ENCODE measurements at regions not wholly inside any gene's neighbourhood (a gene's known extent, or its start where the extent isn't known, plus 50 kb on each side); places are given as distances from the start of the nearest gene placed in this dataset.

- no peak for DNase-seq (ENCODE audit: low read depth)
Observed at GRCh38 chr13:63209330-63210017, 1793.8 kb upstream of the PCDH20 start.

GRCh38 chr13:63208826-63209225, 1793.2 kb upstream of the PCDH20 start:
- no peak for DNase-seq (ENCODE audit: low read depth)

- DNase-seq (ENCODE audit: low read depth): no peak
Observed at GRCh38 chr13:63206461-63206860, 1790.8 kb upstream of the PCDH20 start.

- DNase-seq (ENCODE audit: low read depth): no peak
Observed at GRCh38 chr13:63201493-63201892, 1785.8 kb upstream of the PCDH20 start.

- no peak for DNase-seq (ENCODE audit: low read depth)
Observed at GRCh38 chr13:63199508-63199907, 1783.9 kb upstream of the PCDH20 start.

- DNase-seq (ENCODE audit: low read depth): no peak
Observed at GRCh38 chr13:63198071-63198470, 1782.4 kb upstream of the PCDH20 start.

GRCh38 chr13:63195726-63196125, 1780.1 kb upstream of the PCDH20 start:
- DNase-seq (ENCODE audit: low read depth): no peak

- no peak for DNase-seq (ENCODE audit: low read depth)
Observed at GRCh38 chr13:63190742-63191141, 1775.1 kb upstream of the PCDH20 start.

- DNase-seq (ENCODE audit: low read depth): no peak
Observed at GRCh38 chr13:63190219-63190618, 1774.6 kb upstream of the PCDH20 start.

GRCh38 chr13:63189712-63190111, 1774.1 kb upstream of the PCDH20 start:
- no peak for DNase-seq (ENCODE audit: low read depth)

- DNase-seq (ENCODE audit: low read depth): no peak
Observed at GRCh38 chr13:63184693-63185092, 1769.0 kb upstream of the PCDH20 start.

- no peak for DNase-seq (ENCODE audit: low read depth)
Observed at GRCh38 chr13:63175536-63175935, 1759.9 kb upstream of the PCDH20 start.

- DNase-seq (ENCODE audit: low read depth): no peak
Observed at GRCh38 chr13:63167699-63168337, 1752.2 kb upstream of the PCDH20 start.

- no peak for DNase-seq (ENCODE audit: low read depth)
Observed at GRCh38 chr13:63166345-63166744, 1750.7 kb upstream of the PCDH20 start.

GRCh38 chr13:63163903-63164302, 1748.3 kb upstream of the PCDH20 start:
- DNase-seq (ENCODE audit: low read depth): no peak

- no peak for DNase-seq (ENCODE audit: low read depth)
Observed at GRCh38 chr13:63161219-63161618, 1745.6 kb upstream of the PCDH20 start.

GRCh38 chr13:63156816-63157215, 1741.2 kb upstream of the PCDH20 start:
- no peak for DNase-seq (ENCODE audit: low read depth)

- DNase-seq (ENCODE audit: low read depth): no peak
Observed at GRCh38 chr13:63149375-63149774, 1733.7 kb upstream of the PCDH20 start.

GRCh38 chr13:63139277-63139676, 1723.6 kb upstream of the PCDH20 start:
- no peak for DNase-seq (ENCODE audit: low read depth)

GRCh38 chr13:63129995-63130394, 1714.3 kb upstream of the PCDH20 start:
- no peak for DNase-seq (ENCODE audit: low read depth)

- no peak for DNase-seq (ENCODE audit: low read depth)
Observed at GRCh38 chr13:63128716-63129115, 1713.1 kb upstream of the PCDH20 start.

GRCh38 chr13:63124863-63125262, 1709.2 kb upstream of the PCDH20 start:
- DNase-seq (ENCODE audit: low read depth): no peak

GRCh38 chr13:63120883-63121282, 1705.2 kb upstream of the PCDH20 start:
- no peak for DNase-seq (ENCODE audit: low read depth)

GRCh38 chr13:63117710-63118109, 1702.1 kb upstream of the PCDH20 start:
- no peak for DNase-seq (ENCODE audit: low read depth)

Measured in Daoy (cell line).